ENCODE measurements at regions not wholly inside any gene's neighbourhood (a gene's known extent, or its start where the extent isn't known, plus 50 kb on each side); places are given as distances from the start of the nearest gene placed in this dataset.

DNA sequence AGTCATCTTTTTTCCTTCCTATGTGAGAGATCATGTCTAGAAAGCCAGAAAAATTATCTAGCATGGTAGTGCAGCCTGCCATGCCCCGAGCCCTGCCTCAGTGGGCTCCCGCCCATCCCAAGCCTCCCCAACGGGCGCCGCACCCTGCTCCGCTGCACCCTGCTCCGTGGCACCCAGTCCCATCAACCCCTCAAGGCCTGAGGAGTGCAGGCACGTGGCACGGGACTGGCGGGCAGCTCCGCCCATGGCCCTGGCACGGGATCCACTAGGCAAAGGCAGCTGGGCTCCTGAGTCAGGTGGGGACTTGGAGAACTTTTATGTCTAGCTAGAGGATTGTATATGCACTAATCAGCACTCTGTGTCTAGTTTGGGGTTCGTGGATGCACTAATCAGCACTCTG is 83.4 kb upstream of the COL3A1 start:
- H4K20me1 ChIP-seq (ENCODE audit: insufficient read depth) = no peaks in the 10 kb centered on the region
- H3K4me3 ChIP-seq (IDR thresholded peaks at IDR 0.05; ENCODE audit: insufficient read depth, low read depth, low read length) = no peak overlapping the region
- TF ChIP-seq, protein P1, sequence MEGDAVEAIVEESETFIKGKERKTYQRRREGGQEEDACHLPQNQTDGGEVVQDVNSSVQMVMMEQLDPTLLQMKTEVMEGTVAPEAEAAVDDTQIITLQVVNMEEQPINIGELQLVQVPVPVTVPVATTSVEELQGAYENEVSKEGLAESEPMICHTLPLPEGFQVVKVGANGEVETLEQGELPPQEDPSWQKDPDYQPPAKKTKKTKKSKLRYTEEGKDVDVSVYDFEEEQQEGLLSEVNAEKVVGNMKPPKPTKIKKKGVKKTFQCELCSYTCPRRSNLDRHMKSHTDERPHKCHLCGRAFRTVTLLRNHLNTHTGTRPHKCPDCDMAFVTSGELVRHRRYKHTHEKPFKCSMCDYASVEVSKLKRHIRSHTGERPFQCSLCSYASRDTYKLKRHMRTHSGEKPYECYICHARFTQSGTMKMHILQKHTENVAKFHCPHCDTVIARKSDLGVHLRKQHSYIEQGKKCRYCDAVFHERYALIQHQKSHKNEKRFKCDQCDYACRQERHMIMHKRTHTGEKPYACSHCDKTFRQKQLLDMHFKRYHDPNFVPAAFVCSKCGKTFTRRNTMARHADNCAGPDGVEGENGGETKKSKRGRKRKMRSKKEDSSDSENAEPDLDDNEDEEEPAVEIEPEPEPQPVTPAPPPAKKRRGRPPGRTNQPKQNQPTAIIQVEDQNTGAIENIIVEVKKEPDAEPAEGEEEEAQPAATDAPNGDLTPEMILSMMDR (conservative IDR thresholded peaks at IDR 0.05; ENCODE audit: low read depth, low read length) = no peak
- no peaks in the 10 kb centered on the region for H3K79me2 ChIP-seq (ENCODE audit: insufficient read depth, low read depth)
- no peak overlapping the region for H2AFZ ChIP-seq (ENCODE audit: low read depth)
- no peak overlapping the region for H3K4me2 ChIP-seq
- no peaks in the 10 kb centered on the region for H3K4me1 ChIP-seq (ENCODE audit: low read depth, poor library complexity, severe bottlenecking)
- no peak overlapping the region for H3K27ac ChIP-seq
- H3K9ac ChIP-seq = no peak overlapping the region
- no peaks in the 10 kb centered on the region for H3K27me3 ChIP-seq (ENCODE audit: insufficient read depth, low read depth)
- H3K36me3 ChIP-seq (ENCODE audit: insufficient read depth) = no peaks in the 10 kb centered on the region

DNA sequence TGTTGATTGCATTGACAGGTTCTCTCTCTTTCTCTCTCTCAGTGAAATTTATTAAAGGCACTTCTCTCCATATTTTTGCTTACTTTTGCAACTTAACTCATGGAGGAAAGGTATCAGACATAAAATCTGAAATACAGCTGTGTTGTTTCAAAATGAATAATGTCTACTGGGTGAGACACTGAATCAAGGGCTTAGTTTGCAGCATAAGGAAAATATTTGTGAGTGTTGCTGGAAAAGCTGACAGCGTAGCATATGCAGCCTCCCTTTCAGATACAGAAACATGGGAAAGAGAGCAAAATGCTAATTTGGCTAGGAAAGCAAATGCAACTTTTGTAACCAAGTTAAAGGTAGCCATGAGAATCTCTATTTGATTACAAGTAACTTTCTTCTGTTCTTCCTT is 81.5 kb upstream of the COL3A1 start:
- no peaks in the 10 kb centered on the region for H3K79me2 ChIP-seq (ENCODE audit: insufficient read depth, low read depth)
- TF ChIP-seq, protein P1 (conservative IDR thresholded peaks at IDR 0.05; ENCODE audit: low read depth, low read length) = no peak
- H3K9ac ChIP-seq = no peak overlapping the region
- no peaks in the 10 kb centered on the region for H3K4me1 ChIP-seq (ENCODE audit: low read depth, poor library complexity, severe bottlenecking)
- no peak overlapping the region for H3K4me2 ChIP-seq
- no peaks in the 10 kb centered on the region for H3K27me3 ChIP-seq (ENCODE audit: insufficient read depth, low read depth)
- H3K36me3 ChIP-seq (ENCODE audit: insufficient read depth) = no peaks in the 10 kb centered on the region
- H4K20me1 ChIP-seq (ENCODE audit: insufficient read depth) = no peaks in the 10 kb centered on the region
- no peak overlapping the region for H3K27ac ChIP-seq
- H3K4me3 ChIP-seq (IDR thresholded peaks at IDR 0.05; ENCODE audit: insufficient read depth, low read depth, low read length) = no peak overlapping the region
- H2AFZ ChIP-seq (ENCODE audit: low read depth) = no peak overlapping the region

DNA sequence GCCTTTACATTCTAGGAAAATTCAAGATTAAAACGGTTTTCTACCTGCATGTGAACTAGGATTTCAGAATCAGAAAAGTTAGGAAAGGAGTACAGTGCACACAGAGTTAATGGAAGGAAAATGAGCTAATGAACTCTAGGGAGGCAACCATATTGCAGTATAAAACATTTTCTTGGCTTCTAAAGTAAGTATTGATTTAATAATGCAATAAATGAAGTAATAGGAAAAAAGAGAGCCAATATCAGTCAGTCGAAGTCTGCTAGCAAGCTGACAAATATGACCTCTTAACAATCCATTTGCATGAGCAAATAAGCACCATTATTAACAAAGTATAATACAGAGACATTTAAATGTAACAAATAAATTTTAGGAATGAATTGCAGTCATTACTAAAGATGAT is 80.2 kb upstream of the COL3A1 start:
- H4K20me1 ChIP-seq (ENCODE audit: insufficient read depth) = no peaks in the 10 kb centered on the region
- H3K4me2 ChIP-seq = no peak overlapping the region
- H2AFZ ChIP-seq (ENCODE audit: low read depth) = no peak overlapping the region
- no peaks in the 10 kb centered on the region for H3K79me2 ChIP-seq (ENCODE audit: insufficient read depth, low read depth)
- H3K36me3 ChIP-seq (ENCODE audit: insufficient read depth) = no peaks in the 10 kb centered on the region
- no peaks in the 10 kb centered on the region for H3K4me1 ChIP-seq (ENCODE audit: low read depth, poor library complexity, severe bottlenecking)
- no peak overlapping the region for H3K27ac ChIP-seq
- H3K4me3 ChIP-seq (IDR thresholded peaks at IDR 0.05; ENCODE audit: insufficient read depth, low read depth, low read length) = no peak overlapping the region
- H3K27me3 ChIP-seq (ENCODE audit: insufficient read depth, low read depth) = no peaks in the 10 kb centered on the region
- TF ChIP-seq, protein P1 (conservative IDR thresholded peaks at IDR 0.05; ENCODE audit: low read depth, low read length) = no peak
- no peak overlapping the region for H3K9ac ChIP-seq

DNA sequence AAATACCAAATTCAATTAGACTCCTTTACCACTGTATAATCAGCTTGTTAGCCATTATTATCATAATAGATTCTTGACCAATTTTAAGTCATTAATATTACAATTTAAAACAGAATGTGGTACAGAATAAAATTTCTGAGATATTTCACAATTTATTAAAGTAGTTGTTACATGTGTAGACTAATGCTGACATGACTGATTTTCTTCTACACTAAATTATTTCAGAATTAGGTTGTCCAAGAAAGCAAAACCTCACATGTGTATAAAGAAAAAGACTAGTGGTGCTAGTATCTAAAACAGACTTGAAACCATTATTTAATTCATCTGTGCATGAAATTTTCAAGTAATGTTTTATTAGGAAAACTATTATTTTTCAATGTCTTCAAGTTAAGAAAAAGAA is 79.2 kb upstream of the COL3A1 start:
- Histone ChIP-seq H2AFZ (ENCODE audit: low read depth) (no peak overlapping the region), H3K36me3 (ENCODE audit: insufficient read depth) (no peaks in the 10 kb centered on the region), H3K9ac (no peak overlapping the region), H3K4me3 (IDR thresholded peaks at IDR 0.05; ENCODE audit: insufficient read depth, low read depth, low read length) (no peak overlapping the region), H4K20me1 (ENCODE audit: insufficient read depth) (no peaks in the 10 kb centered on the region), H3K4me1 (ENCODE audit: low read depth, poor library complexity, severe bottlenecking) (no peaks in the 10 kb centered on the region), H3K79me2 (ENCODE audit: insufficient read depth, low read depth) (no peaks in the 10 kb centered on the region), H3K27me3 (ENCODE audit: insufficient read depth, low read depth) (no peaks in the 10 kb centered on the region), H3K27ac (no peak overlapping the region), H3K4me2 (no peak overlapping the region)
- TF ChIP-seq, protein P1 (conservative IDR thresholded peaks at IDR 0.05; ENCODE audit: low read depth, low read length) = no peak

DNA sequence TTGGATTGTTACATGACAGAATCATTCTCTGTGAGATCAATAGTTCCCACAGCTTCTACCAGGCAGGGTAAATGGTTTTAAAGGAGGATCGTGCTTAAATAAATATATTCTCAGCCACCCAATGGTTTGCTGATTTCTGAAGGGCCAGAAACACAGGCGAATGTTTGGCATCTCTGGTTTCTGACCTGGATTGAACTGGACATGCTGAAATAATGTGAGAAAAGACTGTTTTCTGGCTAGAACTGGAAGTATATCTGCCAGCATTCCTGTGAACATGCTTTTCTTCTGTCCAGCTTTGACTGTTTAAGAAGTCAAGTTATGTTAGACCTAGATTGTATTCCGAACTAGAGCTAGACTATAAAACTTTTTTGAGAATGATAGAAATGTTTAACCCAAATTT is 77.1 kb upstream of the COL3A1 start:
- H2AFZ ChIP-seq (ENCODE audit: low read depth) = no peak overlapping the region
- TF ChIP-seq, protein P1 (conservative IDR thresholded peaks at IDR 0.05; ENCODE audit: low read depth, low read length) = no peak
- no peaks in the 10 kb centered on the region for H4K20me1 ChIP-seq (ENCODE audit: insufficient read depth)
- H3K4me3 ChIP-seq (IDR thresholded peaks at IDR 0.05; ENCODE audit: insufficient read depth, low read depth, low read length) = no peak overlapping the region
- no peak overlapping the region for H3K4me2 ChIP-seq
- H3K4me1 ChIP-seq (ENCODE audit: low read depth, poor library complexity, severe bottlenecking) = no peaks in the 10 kb centered on the region
- no peaks in the 10 kb centered on the region for H3K79me2 ChIP-seq (ENCODE audit: insufficient read depth, low read depth)
- H3K36me3 ChIP-seq (ENCODE audit: insufficient read depth) = no peaks in the 10 kb centered on the region
- no peak overlapping the region for H3K9ac ChIP-seq
- H3K27ac ChIP-seq = no peak overlapping the region
- no peaks in the 10 kb centered on the region for H3K27me3 ChIP-seq (ENCODE audit: insufficient read depth, low read depth)

All from KMS-11 (cell line).